Endodermal cell (in vitro differentiated cells): ENCODE measurements at regions not wholly inside any gene's neighbourhood (a gene's known extent, or its start where the extent isn't known, plus 50 kb on each side); places are given as distances from the start of the nearest gene placed in this dataset.

Experiments used
- DNase-seq: peaks from one replicate; pipeline ENCODE4 v3.0.0-alpha.2; 2017
- H3K27ac ChIP-seq: 2 replicates; pipeline ENCODE4 v1.5.1; 2013; ENCODE audit warnings: mild to moderate bottlenecking, low read depth, low read length, moderate library complexity
- H3K27me3 ChIP-seq: 2 replicates; pipeline ENCODE4 v1.6.1; 2013; ENCODE audit warnings: mild to moderate bottlenecking, low read length, moderate library complexity; ENCODE audit not compliant: insufficient read depth, control insufficient read depth, poor library complexity, severe bottlenecking
- H3K36me3 ChIP-seq: 2 replicates; pipeline ENCODE4 v1.7.0; 2013; ENCODE audit warnings: mild to moderate bottlenecking, low read length, moderate library complexity; ENCODE audit not compliant: control insufficient read depth, insufficient read depth
- H3K4me1 ChIP-seq: one replicate; pipeline ENCODE4 v1.7.0; 2013; ENCODE audit warnings: low read length; ENCODE audit not compliant: control insufficient read depth, insufficient read depth
- H3K4me3 ChIP-seq: 2 replicates; pipeline ENCODE4 v1.5.1; 2013; ENCODE audit warnings: mild to moderate bottlenecking, low read length, moderate library complexity
- H3K9ac ChIP-seq: 2 replicates; pipeline ENCODE4 v1.6.1; 2013; ENCODE audit warnings: mild to moderate bottlenecking, low read length, moderate library complexity; ENCODE audit not compliant: poor library complexity, severe bottlenecking; ENCODE audit errors: extremely low read depth
- H3K9me3 ChIP-seq: 2 replicates; pipeline ENCODE4 v1.6.1; 2013; ENCODE audit warnings: mild to moderate bottlenecking, low read length, moderate library complexity; ENCODE audit not compliant: control insufficient read depth
- H3K27ac Mint-ChIP-seq: 2 replicates; pipeline ENCODE4 v1.8.0; 2020; ENCODE audit warnings: mixed read lengths
- H3K27me3 Mint-ChIP-seq: 2 replicates; pipeline ENCODE4 v1.8.0; 2021; ENCODE audit warnings: mild to moderate bottlenecking, mixed read lengths; ENCODE audit not compliant: insufficient read depth
- H3K36me3 Mint-ChIP-seq: 2 replicates; pipeline ENCODE4 v1.8.0; 2020; ENCODE audit warnings: low read depth, mixed read lengths
- H3K4me1 Mint-ChIP-seq: 2 replicates; pipeline ENCODE4 v1.8.0; 2020; ENCODE audit warnings: mixed read lengths
- H3K4me3 Mint-ChIP-seq: 2 replicates; pipeline ENCODE4 v1.8.0; 2020; ENCODE audit warnings: mild to moderate bottlenecking, moderate library complexity, mixed read lengths
- H3K9me3 Mint-ChIP-seq: 2 replicates; pipeline ENCODE4 v1.8.0; 2020; ENCODE audit warnings: mild to moderate bottlenecking, mixed read lengths
- WGBS, 2 experiments: methylation state at CpG; one replicate each; pipeline versions ENCODE4 v1.1.5 to v1.1.7; 2013; ENCODE audit warnings: missing lambda C conversion rate in 2 of 2, mixed read lengths in 1 of 2; ENCODE audit not compliant: insufficient coverage in 1 of 2, insufficient read length in 1 of 2; 5-methylcytosine and 5-hydroxymethylcytosine counted together
- TF ChIP-seq, protein P1 (sequence below): fragments of 200-600 bp; sonication (generic); conservative IDR thresholded peaks from 2 replicates; pipeline ENCODE4 v1.5.0; 2021; ENCODE audit warnings: antibody characterized with exemption, mild to moderate bottlenecking

GRCh38 chr4:174107746-174108354, 175.6 kb downstream of the FBXO8 start:
- no peak overlapping the region for H3K27ac Mint-ChIP-seq
- Histone ChIP-seq H3K9ac (no peak overlapping the region), H3K4me3 (no peak overlapping the region), H3K36me3 (no peaks in the 10 kb centered on the region), H3K27me3 (peaks cover 8% of the 10 kb centered on the region), H3K9me3 (no peaks in the 10 kb centered on the region), H3K27ac (no peak overlapping the region), H3K4me1 (no peaks in the 10 kb centered on the region)
- 89 to 92% methylated on average over 3 to 6 of the region's 6 CpGs for WGBS, 2 experiments
- H3K36me3 Mint-ChIP-seq: no peaks in the 10 kb centered on the region
- peak; percentile 71 for DNase-seq
- H3K27me3 Mint-ChIP-seq: no peaks in the 10 kb centered on the region
- no peak overlapping the region for H3K4me3 Mint-ChIP-seq
- peaks cover 8% of the 10 kb centered on the region for H3K4me1 Mint-ChIP-seq
- TF ChIP-seq, protein P1, sequence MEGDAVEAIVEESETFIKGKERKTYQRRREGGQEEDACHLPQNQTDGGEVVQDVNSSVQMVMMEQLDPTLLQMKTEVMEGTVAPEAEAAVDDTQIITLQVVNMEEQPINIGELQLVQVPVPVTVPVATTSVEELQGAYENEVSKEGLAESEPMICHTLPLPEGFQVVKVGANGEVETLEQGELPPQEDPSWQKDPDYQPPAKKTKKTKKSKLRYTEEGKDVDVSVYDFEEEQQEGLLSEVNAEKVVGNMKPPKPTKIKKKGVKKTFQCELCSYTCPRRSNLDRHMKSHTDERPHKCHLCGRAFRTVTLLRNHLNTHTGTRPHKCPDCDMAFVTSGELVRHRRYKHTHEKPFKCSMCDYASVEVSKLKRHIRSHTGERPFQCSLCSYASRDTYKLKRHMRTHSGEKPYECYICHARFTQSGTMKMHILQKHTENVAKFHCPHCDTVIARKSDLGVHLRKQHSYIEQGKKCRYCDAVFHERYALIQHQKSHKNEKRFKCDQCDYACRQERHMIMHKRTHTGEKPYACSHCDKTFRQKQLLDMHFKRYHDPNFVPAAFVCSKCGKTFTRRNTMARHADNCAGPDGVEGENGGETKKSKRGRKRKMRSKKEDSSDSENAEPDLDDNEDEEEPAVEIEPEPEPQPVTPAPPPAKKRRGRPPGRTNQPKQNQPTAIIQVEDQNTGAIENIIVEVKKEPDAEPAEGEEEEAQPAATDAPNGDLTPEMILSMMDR: peak; percentile 18
- no peaks in the 10 kb centered on the region for H3K9me3 Mint-ChIP-seq

GRCh38 chr4:174105202-174105601, 178.3 kb downstream of the FBXO8 start:
- Histone ChIP-seq H3K9me3 (no peaks in the 10 kb centered on the region), H3K9ac (no peak overlapping the region), H3K4me1 (no peaks in the 10 kb centered on the region), H3K4me3 (no peak overlapping the region), H3K27me3 (peaks cover 7% of the 10 kb centered on the region), H3K27ac (no peak overlapping the region), H3K36me3 (no peaks in the 10 kb centered on the region)
- H3K4me3 Mint-ChIP-seq: no peak overlapping the region
- H3K9me3 Mint-ChIP-seq: no peaks in the 10 kb centered on the region
- no peaks in the 10 kb centered on the region for H3K36me3 Mint-ChIP-seq
- no peak overlapping the region for H3K27ac Mint-ChIP-seq
- TF ChIP-seq, protein P1: no peak
- DNase-seq: no peak
- no peaks in the 10 kb centered on the region for H3K4me1 Mint-ChIP-seq
- H3K27me3 Mint-ChIP-seq: no peaks in the 10 kb centered on the region
- WGBS, 2 experiments: 87 to 93% methylated on average over 1 of the region's 1 CpG

GRCh38 chr4:174100910-174101309, 182.6 kb downstream of the FBXO8 start:
- Mint-ChIP-seq H3K27ac (no peak overlapping the region), H3K9me3 (no peaks in the 10 kb centered on the region), H3K4me1 (no peaks in the 10 kb centered on the region), H3K27me3 (peaks cover 2% of the 10 kb centered on the region), H3K36me3 (no peaks in the 10 kb centered on the region), H3K4me3 (no peak overlapping the region)
- Histone ChIP-seq H3K27me3 (no peaks in the 10 kb centered on the region), H3K4me1 (no peaks in the 10 kb centered on the region), H3K4me3 (no peak overlapping the region), H3K9me3 (no peaks in the 10 kb centered on the region), H3K36me3 (no peaks in the 10 kb centered on the region), H3K9ac (no peak overlapping the region), H3K27ac (no peak overlapping the region)
- 85% methylated on average over 2 of the region's 2 CpGs; no CpG with 5 or more reads in 1 of the 2 experiments for WGBS, 2 experiments
- no peak for DNase-seq
- TF ChIP-seq, protein P1: no peak
